Osteocyte (in vitro differentiated cells): ENCODE measurements at regions not wholly inside any gene's neighbourhood (a gene's known extent, or its start where the extent isn't known, plus 50 kb on each side); places are given as distances from the start of the nearest gene placed in this dataset.

Experiments
- DNase-seq: peaks from one replicate; pipeline ENCODE4 v3.0.0; 2021; ENCODE audit warnings: mixed read lengths; ENCODE audit not compliant: unreplicated experiment; ENCODE audit errors: extremely low spot score
- H3K27ac Mint-ChIP-seq: one replicate; pipeline ENCODE4 v1.8.0; 2021; ENCODE audit warnings: mild to moderate bottlenecking, mixed read lengths; ENCODE audit not compliant: unreplicated experiment
- H3K27me3 Mint-ChIP-seq: one replicate; pipeline ENCODE4 v1.8.0; 2021; ENCODE audit warnings: mixed read lengths; ENCODE audit not compliant: unreplicated experiment
- H3K36me3 Mint-ChIP-seq: one replicate; pipeline ENCODE4 v1.8.0; 2021; ENCODE audit warnings: mixed read lengths; ENCODE audit not compliant: unreplicated experiment
- H3K4me1 Mint-ChIP-seq: one replicate; pipeline ENCODE4 v1.8.0; 2021; ENCODE audit warnings: mixed read lengths; ENCODE audit not compliant: unreplicated experiment
- H3K4me3 Mint-ChIP-seq: one replicate; pipeline ENCODE4 v1.8.0; 2021; ENCODE audit warnings: mild to moderate bottlenecking, moderate library complexity, mixed read lengths; ENCODE audit not compliant: unreplicated experiment
- H3K9me3 Mint-ChIP-seq: one replicate; pipeline ENCODE4 v1.8.0; 2021; ENCODE audit warnings: mixed read lengths; ENCODE audit not compliant: unreplicated experiment
- TF ChIP-seq, protein P1 (sequence below): fragments of 200-600 bp; sonication (generic); IDR thresholded peaks from 2 replicates; pipeline ENCODE4 v1.5.0; 2021; ENCODE audit warnings: antibody characterized with exemption, mild to moderate bottlenecking, moderate library complexity

DNA sequence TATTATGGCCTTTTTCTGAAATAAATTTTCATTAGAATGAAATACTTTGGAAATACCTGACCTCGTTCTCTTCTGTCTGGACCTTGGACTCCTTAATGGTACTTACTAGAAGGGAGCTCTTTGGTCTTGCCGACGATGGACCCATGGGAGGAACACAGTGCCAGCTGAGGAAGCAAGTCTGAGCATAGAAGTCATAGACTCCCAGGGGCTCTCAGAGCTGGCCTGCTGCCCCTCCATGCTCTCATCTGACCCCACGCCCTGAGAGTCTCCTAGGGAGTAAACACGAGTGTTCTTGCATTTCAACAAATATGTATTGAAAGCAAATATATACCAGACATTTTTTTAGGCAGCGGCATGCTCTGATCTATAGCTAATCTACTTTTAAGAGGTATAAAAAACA lies 87.8 kb downstream of the PLEKHG1 start:
- Mint-ChIP-seq H3K27ac (no peak overlapping the region), H3K36me3 (no peaks in the 10 kb centered on the region), H3K9me3 (no peaks in the 10 kb centered on the region), H3K27me3 (no peaks in the 10 kb centered on the region), H3K4me1 (peaks cover 2% of the 10 kb centered on the region), H3K4me3 (no peak overlapping the region)
- no peak for DNase-seq
- TF ChIP-seq, protein P1, sequence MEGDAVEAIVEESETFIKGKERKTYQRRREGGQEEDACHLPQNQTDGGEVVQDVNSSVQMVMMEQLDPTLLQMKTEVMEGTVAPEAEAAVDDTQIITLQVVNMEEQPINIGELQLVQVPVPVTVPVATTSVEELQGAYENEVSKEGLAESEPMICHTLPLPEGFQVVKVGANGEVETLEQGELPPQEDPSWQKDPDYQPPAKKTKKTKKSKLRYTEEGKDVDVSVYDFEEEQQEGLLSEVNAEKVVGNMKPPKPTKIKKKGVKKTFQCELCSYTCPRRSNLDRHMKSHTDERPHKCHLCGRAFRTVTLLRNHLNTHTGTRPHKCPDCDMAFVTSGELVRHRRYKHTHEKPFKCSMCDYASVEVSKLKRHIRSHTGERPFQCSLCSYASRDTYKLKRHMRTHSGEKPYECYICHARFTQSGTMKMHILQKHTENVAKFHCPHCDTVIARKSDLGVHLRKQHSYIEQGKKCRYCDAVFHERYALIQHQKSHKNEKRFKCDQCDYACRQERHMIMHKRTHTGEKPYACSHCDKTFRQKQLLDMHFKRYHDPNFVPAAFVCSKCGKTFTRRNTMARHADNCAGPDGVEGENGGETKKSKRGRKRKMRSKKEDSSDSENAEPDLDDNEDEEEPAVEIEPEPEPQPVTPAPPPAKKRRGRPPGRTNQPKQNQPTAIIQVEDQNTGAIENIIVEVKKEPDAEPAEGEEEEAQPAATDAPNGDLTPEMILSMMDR, result no peak

DNA sequence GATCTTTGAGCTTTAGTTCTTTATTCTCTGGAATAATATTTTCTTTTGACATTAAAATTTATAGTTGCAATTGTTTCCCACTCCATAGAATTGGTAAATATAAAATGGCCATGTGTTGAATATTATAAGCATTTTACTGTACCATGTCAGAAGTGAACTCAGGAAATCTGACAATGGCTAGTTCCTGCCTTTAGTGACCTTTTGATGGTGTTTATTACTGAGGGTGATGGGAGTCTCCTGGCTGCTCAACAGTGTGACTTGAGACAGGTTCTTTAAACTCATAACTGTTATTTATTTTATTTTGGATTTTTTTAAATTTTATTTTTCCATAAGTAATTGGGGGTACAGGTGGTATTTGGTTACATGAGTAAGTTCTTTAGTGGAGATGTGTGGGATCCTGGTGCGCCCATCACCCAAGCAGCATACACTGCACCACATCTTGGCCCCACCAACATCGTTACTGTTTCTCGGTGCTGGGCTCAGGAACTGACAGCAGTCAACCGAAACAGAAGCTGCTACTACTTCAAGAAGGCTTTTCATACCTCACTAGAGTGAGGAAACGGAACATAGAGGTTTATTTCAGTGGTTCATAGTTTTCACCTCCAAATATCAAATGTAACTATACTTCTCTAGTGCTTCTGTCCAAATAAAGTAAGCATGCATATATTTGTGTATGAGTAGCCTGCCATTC lies 90.4 kb downstream of the PLEKHG1 start:
- Mint-ChIP-seq H3K4me1 (peaks cover 6% of the 10 kb centered on the region), H3K4me3 (no peak overlapping the region), H3K9me3 (no peaks in the 10 kb centered on the region), H3K27me3 (no peaks in the 10 kb centered on the region), H3K36me3 (no peaks in the 10 kb centered on the region), H3K27ac (no peak overlapping the region)
- TF ChIP-seq, protein P1, result no peak
- DNase-seq, result no peak

DNA sequence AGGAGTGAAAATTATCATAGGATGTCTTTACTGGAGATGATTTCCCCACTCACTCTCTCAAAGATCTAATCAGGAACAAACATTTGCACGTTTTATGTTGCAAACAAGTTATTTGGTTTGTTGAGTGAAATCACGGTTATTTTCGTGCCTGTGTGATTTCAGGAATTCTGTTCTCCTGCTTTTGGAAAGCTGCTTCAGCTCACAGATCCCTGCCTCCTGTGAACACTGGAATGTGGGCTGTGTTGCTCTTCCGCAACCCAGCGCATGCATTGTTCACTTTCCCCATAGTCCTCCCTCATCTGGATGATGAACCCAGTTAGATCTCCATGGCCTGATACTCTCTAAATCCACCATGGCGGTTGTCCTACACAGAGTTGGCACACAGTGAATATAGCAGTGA lies 91.0 kb downstream of the PLEKHG1 start:
- DNase-seq, result no peak
- TF ChIP-seq, protein P1, result no peak
- Mint-ChIP-seq H3K27ac (no peak overlapping the region), H3K36me3 (no peaks in the 10 kb centered on the region), H3K4me1 (peaks cover 10% of the 10 kb centered on the region), H3K9me3 (no peaks in the 10 kb centered on the region), H3K27me3 (no peaks in the 10 kb centered on the region), H3K4me3 (no peak overlapping the region)

DNA sequence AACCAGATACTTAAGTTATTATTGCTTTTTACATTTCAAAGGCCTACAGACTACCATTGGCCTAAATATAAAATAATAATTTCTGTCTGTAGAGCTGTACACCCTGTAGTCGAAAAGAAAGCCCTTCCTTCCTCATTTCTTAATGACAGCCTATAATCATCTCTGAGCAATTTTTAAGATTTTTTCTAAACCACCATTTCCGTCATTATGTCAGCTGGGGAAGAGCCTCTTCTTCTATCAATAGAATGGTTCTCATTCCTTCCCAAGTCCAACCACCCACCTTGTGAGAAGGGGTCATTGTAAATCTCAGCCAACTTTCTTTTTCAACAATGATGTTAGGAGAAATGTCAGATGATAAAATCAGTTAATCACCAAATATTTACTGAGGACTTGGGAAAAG lies 91.8 kb downstream of the PLEKHG1 start:
- no peaks in the 10 kb centered on the region for H3K36me3 Mint-ChIP-seq
- H3K27ac Mint-ChIP-seq, result no peak overlapping the region
- no peak for DNase-seq
- H3K9me3 Mint-ChIP-seq, result no peaks in the 10 kb centered on the region
- no peak overlapping the region for H3K4me3 Mint-ChIP-seq
- TF ChIP-seq, protein P1, result no peak
- H3K4me1 Mint-ChIP-seq, result peaks cover 17% of the 10 kb centered on the region
- peaks cover 2% of the 10 kb centered on the region for H3K27me3 Mint-ChIP-seq

DNA sequence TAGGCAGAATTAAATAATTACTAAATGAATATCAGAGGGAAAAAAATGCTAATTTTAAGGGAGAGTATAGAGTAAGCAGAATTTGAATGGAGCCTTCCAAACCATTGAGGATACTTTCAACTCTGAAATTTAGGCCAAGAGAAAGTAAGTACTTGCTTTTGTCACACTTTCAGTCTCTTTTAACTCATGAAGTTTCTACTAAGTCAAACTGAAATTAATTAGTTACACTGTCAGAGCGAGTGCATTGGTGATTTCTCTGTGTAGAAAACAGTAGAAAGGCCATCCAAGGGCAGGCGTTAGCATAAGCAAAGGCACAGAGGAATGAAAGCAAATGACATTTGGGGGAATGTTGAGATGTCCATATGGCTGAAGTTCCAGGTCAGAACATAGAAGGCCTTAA lies 92.9 kb downstream of the PLEKHG1 start:
- H3K4me1 Mint-ChIP-seq, result peaks cover 25% of the 10 kb centered on the region
- no peaks in the 10 kb centered on the region for H3K36me3 Mint-ChIP-seq

More for the DNA sequence above, 92.9 kb downstream of the PLEKHG1 start:
- DNase-seq, result no peak
- H3K27me3 Mint-ChIP-seq, result peaks cover 2% of the 10 kb centered on the region
- no peak overlapping the region for H3K4me3 Mint-ChIP-seq
- TF ChIP-seq, protein P1, result no peak
- H3K27ac Mint-ChIP-seq, result no peak overlapping the region
- peaks cover 3% of the 10 kb centered on the region for H3K9me3 Mint-ChIP-seq
